ENCODE measurements at regions not wholly inside any gene's neighbourhood (a gene's known extent, or its start where the extent isn't known, plus 50 kb on each side); places are given as distances from the start of the nearest gene placed in this dataset.

DNA sequence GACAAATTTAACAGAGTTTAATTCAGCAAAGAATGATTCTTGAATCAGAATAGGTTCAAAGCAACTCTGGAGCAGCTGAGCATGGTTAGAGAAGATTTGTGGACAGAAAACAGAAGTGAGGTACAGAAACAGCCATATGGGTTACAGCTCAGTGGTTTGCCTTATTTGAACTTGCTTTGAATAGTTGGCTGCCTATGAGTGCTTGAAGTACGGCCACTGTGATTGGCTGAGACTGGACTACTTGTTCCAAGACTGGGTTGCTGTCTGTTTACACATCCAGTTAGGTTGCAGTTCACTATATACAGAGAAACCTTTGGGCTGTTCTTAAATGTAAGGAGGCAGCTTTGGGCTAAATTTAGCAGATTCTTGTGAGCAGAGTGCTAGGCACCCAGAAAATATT is 79.4 kb upstream of the CADPS start:
- Mint-ChIP-seq H3K36me3 (no peaks in the 10 kb centered on the region), H3K27me3 (ENCODE audit: low read depth in 3 of 3) (peaks cover 0 to 2% (median 1%) of the 10 kb centered on the region in 3 donors), H3K9me3 (peaks cover 3 to 37% (median 12%) of the 10 kb centered on the region in 6 donors), H3K4me1 (no peaks in the 10 kb centered on the region), H3K4me3 (no peak overlapping the region), H3K27ac (no peak overlapping the region)
- no peak for DNase-seq

GRCh38 chr3:62955126-62955525 is 79.9 kb upstream of the CADPS start:
- peaks cover 0 to 2% (median 1%) of the 10 kb centered on the region in 3 donors for H3K27me3 Mint-ChIP-seq (ENCODE audit: low read depth in 3 of 3)
- H3K36me3 Mint-ChIP-seq, result no peaks in the 10 kb centered on the region
- H3K27ac Mint-ChIP-seq, result no peak overlapping the region
- DNase-seq, result no peak
- H3K4me3 Mint-ChIP-seq, result no peak overlapping the region
- peaks cover 3 to 37% (median 11%) of the 10 kb centered on the region in 6 donors for H3K9me3 Mint-ChIP-seq
- H3K4me1 Mint-ChIP-seq, result no peaks in the 10 kb centered on the region

- Mint-ChIP-seq H3K9me3 (peaks cover 3 to 29% (median 8%) of the 10 kb centered on the region in 6 donors), H3K4me1 (no peaks in the 10 kb centered on the region), H3K27me3 (ENCODE audit: low read depth in 3 of 3) (peaks cover 0 to 2% (median 1%) of the 10 kb centered on the region in 3 donors), H3K4me3 (no peak overlapping the region), H3K27ac (no peak overlapping the region), H3K36me3 (no peaks in the 10 kb centered on the region)
- DNase-seq, result no peak
Observed at GRCh38 chr3:62956411-62956810, 81.2 kb upstream of the CADPS start.

DNA sequence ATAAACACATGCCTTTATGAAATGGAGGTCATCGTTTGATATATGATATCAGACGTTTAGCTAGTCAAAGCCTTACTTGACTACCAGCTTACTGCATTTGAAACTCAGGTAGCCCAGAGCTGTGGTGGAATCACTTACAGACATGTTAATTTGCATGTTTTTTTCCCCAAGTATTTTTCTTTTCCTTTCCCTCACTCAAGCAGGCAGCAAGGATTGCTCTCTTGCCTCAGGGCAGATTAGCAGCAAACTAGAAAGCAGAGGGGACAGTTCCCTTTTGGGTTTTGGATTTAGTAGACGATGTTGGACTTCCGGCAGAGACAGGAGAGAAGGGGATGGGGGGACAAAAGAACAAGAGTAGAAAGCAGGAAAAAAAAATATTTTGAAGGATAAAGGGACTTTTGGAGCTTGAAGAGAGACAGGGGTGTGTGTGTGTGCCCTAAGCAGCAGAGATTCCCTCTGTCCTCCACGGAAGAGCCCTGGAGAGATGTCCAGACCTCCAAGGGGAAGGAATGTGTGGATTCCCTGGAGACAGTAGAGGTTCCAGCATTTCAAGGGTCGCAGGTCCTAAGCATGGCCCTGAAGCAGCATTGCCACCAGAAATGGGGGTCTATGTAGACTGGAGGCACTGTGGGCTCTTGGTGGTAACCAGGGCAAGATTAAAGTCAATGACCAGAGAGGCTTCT is 86.8 kb upstream of the CADPS start:
- H3K27ac Mint-ChIP-seq, result no peak overlapping the region
- no peaks in the 10 kb centered on the region for H3K36me3 Mint-ChIP-seq
- no peak for DNase-seq
- H3K9me3 Mint-ChIP-seq, result peaks cover 0 to 25% (median 10%) of the 10 kb centered on the region in 6 donors
- H3K27me3 Mint-ChIP-seq (ENCODE audit: low read depth in 3 of 3), result peaks cover 0 to 2% (median 0%) of the 10 kb centered on the region in 3 donors
- H3K4me3 Mint-ChIP-seq, result no peak overlapping the region
- no peaks in the 10 kb centered on the region for H3K4me1 Mint-ChIP-seq

GRCh38 chr3:62962714-62963113 is 87.5 kb upstream of the CADPS start:
- no peaks in the 10 kb centered on the region for H3K4me1 Mint-ChIP-seq
- peaks cover 0 to 2% (median 0%) of the 10 kb centered on the region in 3 donors for H3K27me3 Mint-ChIP-seq (ENCODE audit: low read depth in 3 of 3)
- H3K27ac Mint-ChIP-seq, result no peak overlapping the region
- no peak overlapping the region for H3K4me3 Mint-ChIP-seq
- H3K9me3 Mint-ChIP-seq, result peaks cover 0 to 25% (median 10%) of the 10 kb centered on the region in 6 donors
- H3K36me3 Mint-ChIP-seq, result no peaks in the 10 kb centered on the region
- DNase-seq, result no peak

- H3K27me3 Mint-ChIP-seq (ENCODE audit: low read depth in 3 of 3), result peaks cover 0 to 2% (median 0%) of the 10 kb centered on the region in 3 donors
- no peaks in the 10 kb centered on the region for H3K4me1 Mint-ChIP-seq
- H3K36me3 Mint-ChIP-seq, result no peaks in the 10 kb centered on the region
- H3K9me3 Mint-ChIP-seq, result peaks cover 0 to 25% (median 7%) of the 10 kb centered on the region in 6 donors
- H3K4me3 Mint-ChIP-seq, result no peak overlapping the region
- no peak overlapping the region for H3K27ac Mint-ChIP-seq
- no peak for DNase-seq
Observed at GRCh38 chr3:62965311-62965710, 90.1 kb upstream of the CADPS start.

- no peak for DNase-seq
- no peaks in the 10 kb centered on the region for H3K4me1 Mint-ChIP-seq
- no peaks in the 10 kb centered on the region for H3K36me3 Mint-ChIP-seq
- no peak overlapping the region for H3K27ac Mint-ChIP-seq
- peaks cover 2 to 18% (median 8%) of the 10 kb centered on the region in 6 donors for H3K9me3 Mint-ChIP-seq
- H3K4me3 Mint-ChIP-seq, result no peak overlapping the region
- H3K27me3 Mint-ChIP-seq (ENCODE audit: low read depth in 3 of 3), result no peaks in the 10 kb centered on the region
Observed at GRCh38 chr3:62968128-62968527, 92.9 kb upstream of the CADPS start.

DNA sequence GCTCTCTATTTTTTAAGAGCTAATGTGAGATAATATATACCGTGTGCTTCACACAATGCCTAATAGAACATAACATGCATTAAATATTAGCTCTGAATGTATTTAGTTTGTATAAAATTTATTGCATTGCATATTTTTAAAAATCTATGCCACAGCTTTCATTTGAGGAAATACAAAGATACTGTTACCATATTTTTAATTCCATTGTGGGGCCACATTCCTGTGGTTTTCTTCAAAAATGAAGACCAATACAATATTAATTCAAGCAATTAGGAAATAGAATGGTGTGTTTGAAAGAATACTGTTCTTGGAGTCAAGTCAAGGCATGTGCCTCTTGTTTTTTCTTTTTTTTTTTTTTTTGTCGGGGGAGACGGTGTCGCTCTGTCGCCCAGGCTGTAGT is 95.4 kb upstream of the CADPS start:
- H3K27me3 Mint-ChIP-seq (ENCODE audit: low read depth in 3 of 3), result no peaks in the 10 kb centered on the region
- peaks cover 0 to 4% (median 0%) of the 10 kb centered on the region in 3 donors for H3K36me3 Mint-ChIP-seq
- H3K4me3 Mint-ChIP-seq, result no peak overlapping the region
- peaks cover 2 to 19% (median 11%) of the 10 kb centered on the region in 6 donors for H3K9me3 Mint-ChIP-seq
- DNase-seq, result no peak
- no peak overlapping the region for H3K27ac Mint-ChIP-seq
- no peaks in the 10 kb centered on the region for H3K4me1 Mint-ChIP-seq

GRCh38 chr3:62975566-62975965 is 100.3 kb upstream of the CADPS start:
- no peak overlapping the region for H3K27ac Mint-ChIP-seq
- H3K9me3 Mint-ChIP-seq, result peaks cover 0 to 19% (median 12%) of the 10 kb centered on the region in 6 donors
- H3K4me3 Mint-ChIP-seq, result no peak overlapping the region
- H3K27me3 Mint-ChIP-seq (ENCODE audit: low read depth in 3 of 3), result no peaks in the 10 kb centered on the region
- H3K4me1 Mint-ChIP-seq, result no peaks in the 10 kb centered on the region
- peaks cover 0 to 4% (median 0%) of the 10 kb centered on the region in 3 donors for H3K36me3 Mint-ChIP-seq
- no peak for DNase-seq

- Mint-ChIP-seq H3K9me3 (peaks cover 1 to 23% (median 8%) of the 10 kb centered on the region in 6 donors), H3K27me3 (ENCODE audit: low read depth in 3 of 3) (peaks cover 0 to 1% (median 0%) of the 10 kb centered on the region in 3 donors), H3K36me3 (peaks cover 0 to 3% (median 0%) of the 10 kb centered on the region in 3 donors), H3K4me3 (no peak overlapping the region), H3K4me1 (no peaks in the 10 kb centered on the region), H3K27ac (no peak overlapping the region)
- no peak for DNase-seq
Observed at GRCh38 chr3:62981962-62982361, 106.7 kb upstream of the CADPS start.

DNA sequence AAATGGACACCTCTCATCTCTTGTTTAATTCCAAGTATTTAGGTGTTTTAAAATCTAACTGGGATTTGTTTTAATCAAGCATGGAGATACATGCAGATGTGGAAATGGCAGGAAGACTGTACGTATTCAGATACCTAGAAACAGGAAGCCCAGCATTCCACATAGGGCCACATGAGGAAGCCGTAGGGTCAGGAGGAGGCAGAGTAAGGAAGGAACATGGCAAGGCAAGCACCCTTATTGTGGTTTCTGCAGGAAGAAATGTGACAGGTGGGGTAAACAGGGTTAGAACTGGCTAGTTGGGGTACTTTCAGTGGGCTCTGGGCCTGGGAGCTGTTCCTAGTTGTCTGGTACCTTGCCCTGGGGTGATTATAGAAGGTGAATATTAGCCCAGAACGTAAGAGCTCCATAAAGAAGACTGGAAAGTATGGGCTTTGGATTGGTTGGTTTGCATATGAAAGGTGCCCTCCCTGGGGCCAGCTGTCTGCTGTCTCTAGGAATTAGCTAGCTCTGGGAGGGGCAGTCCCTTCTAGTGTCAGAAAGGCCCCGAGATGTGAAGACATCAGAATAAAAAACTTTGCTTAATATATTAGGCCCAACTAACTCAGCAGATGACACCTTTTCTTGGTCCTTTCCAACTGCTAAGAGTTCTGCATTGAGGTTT is 107.7 kb upstream of the CADPS start:
- Mint-ChIP-seq H3K4me3 (no peak overlapping the region), H3K27me3 (ENCODE audit: low read depth in 3 of 3) (peaks cover 0 to 1% (median 0%) of the 10 kb centered on the region in 3 donors), H3K27ac (no peak overlapping the region), H3K4me1 (no peaks in the 10 kb centered on the region), H3K36me3 (peaks cover 0 to 3% (median 0%) of the 10 kb centered on the region in 3 donors), H3K9me3 (peaks cover 3 to 25% (median 8%) of the 10 kb centered on the region in 6 donors)
- no peak for DNase-seq

GRCh38 chr3:62986061-62986460 is 110.8 kb upstream of the CADPS start:
- Mint-ChIP-seq H3K27me3 (ENCODE audit: low read depth in 3 of 3) (peaks cover 0 to 1% (median 0%) of the 10 kb centered on the region in 3 donors), H3K4me1 (no peaks in the 10 kb centered on the region), H3K4me3 (no peak overlapping the region), H3K36me3 (peaks cover 0 to 3% (median 0%) of the 10 kb centered on the region in 3 donors), H3K9me3 (peaks cover 5 to 27% (median 13%) of the 10 kb centered on the region in 6 donors), H3K27ac (no peak overlapping the region)
- no peak for DNase-seq

DNA sequence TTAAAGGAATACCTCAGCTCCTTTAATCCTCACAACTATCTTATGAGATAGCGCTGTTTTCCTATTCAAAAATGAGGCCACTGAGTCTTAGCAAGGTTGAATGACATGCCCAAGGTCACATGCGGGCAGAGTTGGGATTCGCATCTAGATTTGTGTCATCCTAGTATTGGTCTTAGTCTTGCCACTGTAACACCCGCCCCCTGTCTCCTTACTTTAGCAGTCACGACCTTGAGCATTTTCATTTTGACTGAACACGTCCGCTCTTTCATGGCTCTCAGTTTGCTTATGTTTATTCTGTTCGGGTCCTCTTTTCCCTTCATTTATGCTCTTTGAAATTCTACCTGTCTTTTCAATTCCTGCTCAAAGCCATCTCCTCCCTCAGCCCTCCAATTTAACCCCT is 112.5 kb upstream of the CADPS start:
- H3K27ac Mint-ChIP-seq, result no peak overlapping the region
- no peaks in the 10 kb centered on the region for H3K4me1 Mint-ChIP-seq
- H3K27me3 Mint-ChIP-seq (ENCODE audit: low read depth in 3 of 3), result peaks cover 0 to 1% (median 0%) of the 10 kb centered on the region in 3 donors
- H3K4me3 Mint-ChIP-seq, result no peak overlapping the region
- H3K36me3 Mint-ChIP-seq, result peaks cover 0 to under 1% (median 0%) of the 10 kb centered on the region in 3 donors
- H3K9me3 Mint-ChIP-seq, result peaks cover 5 to 22% (median 12%) of the 10 kb centered on the region in 6 donors
- no peak for DNase-seq

- peaks cover 11 to 29% (median 16%) of the 10 kb centered on the region in 6 donors for H3K9me3 Mint-ChIP-seq
- H3K27me3 Mint-ChIP-seq (ENCODE audit: low read depth in 3 of 3), result no peaks in the 10 kb centered on the region
- no peaks in the 10 kb centered on the region for H3K36me3 Mint-ChIP-seq
- no peak overlapping the region for H3K4me3 Mint-ChIP-seq
- DNase-seq, result no peak
- no peaks in the 10 kb centered on the region for H3K4me1 Mint-ChIP-seq
- no peak overlapping the region for H3K27ac Mint-ChIP-seq
Observed at GRCh38 chr3:62990704-62991413, 115.6 kb upstream of the CADPS start.
